Type B pancreatic cell (in vitro differentiated cells): ENCODE measurements at regions not wholly inside any gene's neighbourhood (a gene's known extent, or its start where the extent isn't known, plus 50 kb on each side); places are given as distances from the start of the nearest gene placed in this dataset.

Source experiments
- DNase-seq: peaks from one replicate; pipeline ENCODE4 v3.0.0; 2021; ENCODE audit warnings: mixed read lengths; ENCODE audit not compliant: unreplicated experiment; ENCODE audit errors: extremely low spot score
- H3K27ac Mint-ChIP-seq: 2 replicates; pipeline ENCODE4 v1.8.0; 2021; ENCODE audit warnings: mild to moderate bottlenecking, mixed read lengths
- H3K27me3 Mint-ChIP-seq: 2 replicates; pipeline ENCODE4 v1.8.0; 2021; ENCODE audit warnings: mixed read lengths
- H3K36me3 Mint-ChIP-seq: 2 replicates; pipeline ENCODE4 v1.8.0; 2021; ENCODE audit warnings: mixed read lengths
- H3K4me1 Mint-ChIP-seq: one replicate; pipeline ENCODE4 v1.8.0; 2021; ENCODE audit warnings: mixed read lengths; ENCODE audit not compliant: unreplicated experiment
- H3K4me3 Mint-ChIP-seq: 2 replicates; pipeline ENCODE4 v1.8.0; 2021; ENCODE audit warnings: mild to moderate bottlenecking, mixed read lengths
- H3K9me3 Mint-ChIP-seq: 2 replicates; pipeline ENCODE4 v1.8.0; 2021; ENCODE audit warnings: mixed read lengths
- TF ChIP-seq, protein P1 (sequence below): fragments of 200-600 bp; sonication (generic); conservative IDR thresholded peaks from 2 replicates; pipeline ENCODE4 v1.5.0; 2021; ENCODE audit warnings: antibody characterized with exemption, mild to moderate bottlenecking

DNA sequence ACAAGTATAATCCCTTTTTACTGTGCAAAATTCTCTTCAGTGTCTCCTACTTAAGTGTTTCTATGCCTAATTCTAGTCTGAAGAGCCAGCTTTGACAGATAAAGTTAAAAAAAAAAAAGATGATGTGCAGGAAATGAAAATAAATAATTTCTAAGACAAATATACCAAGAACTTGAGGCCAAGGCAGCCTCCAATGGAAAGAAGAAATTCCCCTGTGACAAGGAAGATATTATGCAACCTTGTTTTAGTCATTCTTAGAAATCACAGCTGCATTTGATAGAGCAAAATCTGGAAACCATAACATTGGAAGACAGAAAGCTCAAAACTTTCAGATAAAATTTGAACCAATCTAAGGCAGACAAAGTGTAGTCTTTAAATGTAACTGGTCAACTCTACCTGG is 375.9 kb upstream of the TLE4 start:
- Mint-ChIP-seq H3K27ac (no peak overlapping the region), H3K36me3 (peaks cover 3% of the 10 kb centered on the region), H3K4me3 (no peak overlapping the region), H3K27me3 (peaks cover 13% of the 10 kb centered on the region), H3K4me1 (peaks cover 10% of the 10 kb centered on the region), H3K9me3 (no peaks in the 10 kb centered on the region)
- TF ChIP-seq, protein P1, sequence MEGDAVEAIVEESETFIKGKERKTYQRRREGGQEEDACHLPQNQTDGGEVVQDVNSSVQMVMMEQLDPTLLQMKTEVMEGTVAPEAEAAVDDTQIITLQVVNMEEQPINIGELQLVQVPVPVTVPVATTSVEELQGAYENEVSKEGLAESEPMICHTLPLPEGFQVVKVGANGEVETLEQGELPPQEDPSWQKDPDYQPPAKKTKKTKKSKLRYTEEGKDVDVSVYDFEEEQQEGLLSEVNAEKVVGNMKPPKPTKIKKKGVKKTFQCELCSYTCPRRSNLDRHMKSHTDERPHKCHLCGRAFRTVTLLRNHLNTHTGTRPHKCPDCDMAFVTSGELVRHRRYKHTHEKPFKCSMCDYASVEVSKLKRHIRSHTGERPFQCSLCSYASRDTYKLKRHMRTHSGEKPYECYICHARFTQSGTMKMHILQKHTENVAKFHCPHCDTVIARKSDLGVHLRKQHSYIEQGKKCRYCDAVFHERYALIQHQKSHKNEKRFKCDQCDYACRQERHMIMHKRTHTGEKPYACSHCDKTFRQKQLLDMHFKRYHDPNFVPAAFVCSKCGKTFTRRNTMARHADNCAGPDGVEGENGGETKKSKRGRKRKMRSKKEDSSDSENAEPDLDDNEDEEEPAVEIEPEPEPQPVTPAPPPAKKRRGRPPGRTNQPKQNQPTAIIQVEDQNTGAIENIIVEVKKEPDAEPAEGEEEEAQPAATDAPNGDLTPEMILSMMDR: no peak
- no peak for DNase-seq

DNA sequence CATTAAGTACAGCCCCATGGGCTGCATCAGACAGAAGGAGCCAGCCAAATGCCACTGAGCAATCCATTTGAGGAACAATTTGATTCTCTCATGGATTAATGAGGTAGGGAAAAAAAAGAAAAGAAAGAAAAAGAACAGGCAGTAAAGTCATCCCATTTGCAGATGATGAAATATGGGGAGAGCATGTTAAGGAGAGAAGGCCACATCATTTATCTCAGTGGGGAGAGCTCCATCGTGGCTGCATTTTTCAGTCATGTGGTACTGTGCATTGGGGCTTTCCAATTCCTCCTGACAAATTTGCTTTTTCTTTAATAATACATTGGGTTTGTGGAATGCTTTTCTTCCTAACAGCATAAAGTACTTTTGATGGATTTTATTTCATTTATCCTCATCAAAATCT is 375.2 kb upstream of the TLE4 start:
- Mint-ChIP-seq H3K27me3 (peaks cover 18% of the 10 kb centered on the region), H3K4me1 (peaks cover 10% of the 10 kb centered on the region), H3K4me3 (no peak overlapping the region), H3K27ac (no peak overlapping the region), H3K9me3 (no peaks in the 10 kb centered on the region), H3K36me3 (peaks cover 3% of the 10 kb centered on the region)
- TF ChIP-seq, protein P1: no peak
- DNase-seq: no peak

DNA sequence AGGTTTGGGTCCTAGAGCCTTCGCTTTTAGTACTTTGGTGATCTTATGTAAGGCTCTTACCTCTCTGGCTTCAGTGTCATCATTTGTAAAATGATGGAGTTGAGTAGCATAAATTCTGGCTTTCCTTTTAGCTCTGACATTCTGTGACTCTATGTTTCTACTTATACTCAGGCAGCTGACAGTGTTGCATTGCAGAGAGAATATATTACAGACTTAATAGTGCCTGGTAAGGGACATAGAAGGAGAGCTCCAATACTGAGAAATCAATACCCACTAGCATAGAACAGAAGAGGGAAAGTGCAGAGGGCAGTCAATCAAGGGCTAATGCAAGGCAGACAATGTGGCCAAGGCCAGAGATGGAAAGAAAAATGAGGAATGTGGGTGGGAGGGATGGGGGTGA is 371.4 kb upstream of the TLE4 start:
- H3K4me1 Mint-ChIP-seq: peaks cover 10% of the 10 kb centered on the region
- H3K9me3 Mint-ChIP-seq: no peaks in the 10 kb centered on the region
- H3K27me3 Mint-ChIP-seq: peaks cover 18% of the 10 kb centered on the region
- H3K36me3 Mint-ChIP-seq: no peaks in the 10 kb centered on the region
- TF ChIP-seq, protein P1: no peak
- no peak for DNase-seq
- H3K4me3 Mint-ChIP-seq: no peak overlapping the region
- H3K27ac Mint-ChIP-seq: no peak overlapping the region

DNA sequence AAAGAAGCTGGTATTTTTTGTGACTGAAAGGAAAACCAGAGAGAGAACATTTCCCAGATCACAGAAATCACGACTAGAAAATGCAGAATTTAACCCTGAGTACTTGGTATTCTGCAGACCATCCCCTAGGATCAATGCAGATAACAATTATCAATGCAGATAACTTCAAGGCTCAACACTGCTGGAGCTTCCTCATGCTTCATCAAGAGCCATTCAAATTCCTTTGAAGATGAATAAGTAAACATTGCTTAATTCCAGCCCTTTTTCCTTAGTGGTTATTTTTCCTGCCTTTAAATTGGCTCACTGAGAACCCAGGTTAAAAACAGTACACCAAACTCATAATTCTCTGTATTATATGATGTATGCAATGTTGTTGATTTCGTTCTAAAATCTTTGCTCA is 370.1 kb upstream of the TLE4 start:
- Mint-ChIP-seq H3K36me3 (no peaks in the 10 kb centered on the region), H3K27me3 (peaks cover 18% of the 10 kb centered on the region), H3K9me3 (no peaks in the 10 kb centered on the region), H3K27ac (no peak overlapping the region), H3K4me1 (peaks cover 2% of the 10 kb centered on the region), H3K4me3 (no peak overlapping the region)
- DNase-seq: no peak
- TF ChIP-seq, protein P1: no peak

DNA sequence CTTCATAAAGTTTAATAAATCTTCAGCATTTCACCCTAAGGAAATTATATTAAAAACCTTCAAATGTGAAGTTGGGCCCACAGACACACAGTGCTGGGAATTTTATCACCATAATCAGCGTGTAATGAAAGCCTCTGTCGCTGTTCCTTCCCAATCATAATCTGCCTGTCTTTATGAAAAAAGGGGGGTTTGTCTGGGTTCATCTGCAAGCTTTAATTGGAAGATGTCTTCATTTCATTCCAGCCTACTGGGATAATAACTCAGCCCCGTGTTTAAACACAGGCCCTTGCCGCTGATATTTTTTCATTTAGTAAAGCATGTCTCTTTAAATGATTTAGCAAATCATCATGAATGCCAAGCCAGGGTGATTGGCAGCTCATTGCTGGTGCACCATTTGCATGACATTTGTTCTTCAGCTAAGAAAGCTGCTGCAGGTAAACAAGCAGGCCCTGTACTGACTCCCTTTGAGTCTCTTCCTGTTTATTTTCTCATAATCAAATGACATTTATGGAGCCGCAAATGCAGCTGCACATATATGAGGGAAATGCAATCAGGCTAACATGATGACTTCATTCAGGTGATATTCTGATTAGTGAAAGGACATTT is 362.9 kb upstream of the TLE4 start:
- TF ChIP-seq, protein P1: no peak
- no peaks in the 10 kb centered on the region for H3K36me3 Mint-ChIP-seq
- peaks cover 17% of the 10 kb centered on the region for H3K27me3 Mint-ChIP-seq
- no peak overlapping the region for H3K27ac Mint-ChIP-seq
- no peak overlapping the region for H3K4me3 Mint-ChIP-seq
- DNase-seq: no peak
- no peaks in the 10 kb centered on the region for H3K9me3 Mint-ChIP-seq
- no peaks in the 10 kb centered on the region for H3K4me1 Mint-ChIP-seq
